ENCODE measurements at regions not wholly inside any gene's neighbourhood (a gene's known extent, or its start where the extent isn't known, plus 50 kb on each side); places are given as distances from the start of the nearest gene placed in this dataset.

- no peak for TF ChIP-seq POLR2AphosphoS5 (IDR thresholded peaks at IDR 0.05; ENCODE audit: borderline replicate concordance, low read depth, low read length)
- TF ChIP-seq EZH2 (IDR thresholded peaks at IDR 0.05) = no peak
These were observed 288.8 kb upstream of the TGFBR2 start for GRCh38 chr3:30317561-30317960.
